GM23338 (cell line): ENCODE measurements at regions not wholly inside any gene's neighbourhood (a gene's known extent, or its start where the extent isn't known, plus 50 kb on each side); places are given as distances from the start of the nearest gene placed in this dataset.

Experiments used
- ATAC-seq: fragments of 200-7000 bp; cut with Tn5 transposase; 3 replicates; pipeline ENCODE4 v1.9.1; 2020
- DNase-seq: peaks from one replicate; pipeline ENCODE4 v3.0.0-alpha.2; 2015; ENCODE audit warnings: low spot score
- H2AFZ ChIP-seq: fragments of 200-600 bp; sonication (generic); 2 replicates; pipeline ENCODE4 v1.8.0; 2016; ENCODE audit warnings: antibody characterized with exemption, mild to moderate bottlenecking, moderate library complexity
- H3F3A ChIP-seq: fragments of 200-600 bp; sonication (generic); replicated peaks from 2 replicates; pipeline ENCODE4 v1.8.0; 2017; ENCODE audit warnings: antibody characterized with exemption, mixed run types, low read depth
- H3K27ac ChIP-seq: fragments of 200-600 bp; sonication (generic); 2 replicates; pipeline ENCODE4 v1.6.1; 2016; ENCODE audit warnings: low read depth
- H3K27me3 ChIP-seq: fragments of 200-600 bp; sonication (generic); 2 replicates; pipeline ENCODE4 v1.8.0; 2016; ENCODE audit warnings: mild to moderate bottlenecking, mixed run types, moderate library complexity; ENCODE audit not compliant: insufficient read depth
- H3K36me3 ChIP-seq: fragments of 200-600 bp; sonication (generic); 2 replicates; pipeline ENCODE4 v1.8.0; 2016; ENCODE audit warnings: mild to moderate bottlenecking; ENCODE audit not compliant: insufficient read depth
- H3K4me1 ChIP-seq: fragments of 200-600 bp; sonication (generic); 2 replicates; pipeline ENCODE4 v1.8.0; 2016; ENCODE audit warnings: mild to moderate bottlenecking, moderate library complexity; ENCODE audit not compliant: insufficient read depth
- H3K4me2 ChIP-seq: fragments of 200-600 bp; sonication (generic); 2 replicates; pipeline ENCODE4 v1.7.1; 2017; ENCODE audit warnings: mixed run types
- H3K4me3 ChIP-seq: fragments of 200-600 bp; sonication (generic); 2 replicates; pipeline ENCODE4 v1.6.1; 2016; ENCODE audit warnings: mixed run types
- H3K79me2 ChIP-seq: fragments of 200-600 bp; sonication (generic); replicated peaks from 2 replicates; pipeline ENCODE4 v1.8.0; 2017; ENCODE audit warnings: mild to moderate bottlenecking; ENCODE audit not compliant: insufficient read depth
- H3K9me2 ChIP-seq: fragments of 200-600 bp; sonication (generic); 2 replicates; pipeline ENCODE4 v1.8.0; 2017; ENCODE audit not compliant: insufficient read depth
- H4K20me1 ChIP-seq: fragments of 200-600 bp; sonication (generic); replicated peaks from 2 replicates; pipeline ENCODE4 v1.8.0; 2017; ENCODE audit warnings: mild to moderate bottlenecking; ENCODE audit not compliant: insufficient read depth
- H3K27ac Mint-ChIP-seq: 2 replicates; pipeline ENCODE4 v1.8.0; 2020; ENCODE audit warnings: inconsistent platforms, mild to moderate bottlenecking, moderate library complexity, mixed read lengths
- H3K27me3 Mint-ChIP-seq: 3 replicates; pipeline ENCODE4 v1.8.0; 2022; ENCODE audit warnings: low read depth, mild to moderate bottlenecking, moderate library complexity, mixed read lengths, inconsistent platforms; ENCODE audit not compliant: insufficient read depth, poor library complexity
- H3K36me3 Mint-ChIP-seq: 3 replicates; pipeline ENCODE4 v1.8.0; 2021; ENCODE audit warnings: low read depth, mild to moderate bottlenecking, inconsistent platforms, moderate library complexity, mixed read lengths
- H3K4me1 Mint-ChIP-seq: 3 replicates; pipeline ENCODE4 v1.8.0; 2020; ENCODE audit warnings: mild to moderate bottlenecking, inconsistent platforms, mixed read lengths
- H3K4me3 Mint-ChIP-seq: 3 replicates; pipeline ENCODE4 v1.8.0; 2021; ENCODE audit warnings: moderate library complexity, mild to moderate bottlenecking, inconsistent platforms, mixed read lengths
- H3K9me3 Mint-ChIP-seq: 3 replicates; pipeline ENCODE4 v1.8.0; 2020; ENCODE audit warnings: moderate library complexity, mild to moderate bottlenecking, inconsistent platforms, mixed read lengths
- CREB1 ChIP-seq: fragments of 250-450 bp; sonication (Bioruptor Pico); IDR thresholded peaks from 2 replicates; pipeline ENCODE4 v1.5.0; 2020; ENCODE audit warnings: low read depth, mild to moderate bottlenecking, moderate library complexity
- CTCF ChIP-seq, 2 experiments: fragments of 200-600 bp in 1 of 2; sonication (generic) in 1 of 2; conservative IDR thresholded peaks; 2 replicates each; pipeline versions ENCODE4 v1.5.1 to v1.6.1; 2016 to 2017; ENCODE audit warnings: antibody characterized with exemption in 2 of 2, low read depth in 2 of 2, mild to moderate bottlenecking in 2 of 2, moderate library complexity in 1 of 2
- ETS1 ChIP-seq: IDR thresholded peaks from 2 replicates; pipeline ENCODE4 v1.6.1; 2016; ENCODE audit warnings: antibody characterized with exemption
- EZH2 ChIP-seq: fragments of 200-600 bp; sonication (generic); IDR thresholded peaks from one replicate; pipeline ENCODE4 v1.8.0; 2017; ENCODE audit warnings: antibody characterized with exemption, mild to moderate bottlenecking, low read depth; ENCODE audit not compliant: unreplicated experiment
- JUNB ChIP-seq: IDR thresholded peaks from one replicate; pipeline ENCODE4 v1.6.1; 2016; ENCODE audit warnings: antibody characterized with exemption; ENCODE audit not compliant: unreplicated experiment
- NANOG ChIP-seq: IDR thresholded peaks from 2 replicates; pipeline ENCODE4 v1.6.1; 2016; ENCODE audit warnings: antibody characterized with exemption, borderline replicate concordance
- POLR2AphosphoS5 ChIP-seq: IDR thresholded peaks from 2 replicates; pipeline ENCODE4 v1.6.1; 2016; ENCODE audit warnings: antibody characterized with exemption, low read depth
- ZNF331 ChIP-seq: fragments of 250-450 bp; sonication (Bioruptor Pico); IDR thresholded peaks from 2 replicates; pipeline ENCODE4 v1.5.0; 2020; ENCODE audit warnings: low read depth, mild to moderate bottlenecking, moderate library complexity
- ZNF462 ChIP-seq: fragments of 250-450 bp; sonication (Bioruptor Pico); IDR thresholded peaks from 2 replicates; pipeline ENCODE4 v1.5.0; 2020; ENCODE audit warnings: mild to moderate bottlenecking, moderate library complexity

- ATAC-seq (no peak), DNase-seq (no peak)
- H2AFZ ChIP-seq = no peak overlapping the region
- Mint-ChIP-seq H3K27ac (no peak overlapping the region), H3K4me1 (peaks cover 8% of the 10 kb centered on the region; the same call in 2 of the 3 replicates), H3K27me3 (peaks cover 2% of the 10 kb centered on the region), H3K4me3 (no peak overlapping the region), H3K36me3 (no peaks in the 10 kb centered on the region), H3K9me3 (peaks cover 3% of the 10 kb centered on the region; the same call in 1 of the 3 replicates)
- no peaks in the 10 kb centered on the region for H4K20me1 ChIP-seq
- H3F3A ChIP-seq = no peaks in the 10 kb centered on the region
- H3K4me2 ChIP-seq = no peak overlapping the region
- H3K36me3 ChIP-seq = no peaks in the 10 kb centered on the region
- H3K9me2 ChIP-seq = no peaks in the 10 kb centered on the region
- H3K4me3 ChIP-seq = no peak overlapping the region
- TF ChIP-seq EZH2 (no peak), CTCF (conservative IDR thresholded peaks at IDR 0.05; ENCODE audit: low read depth in 2 of 2) (no peak), ZNF331 (CRISPR knock-in tag) (no peak), CREB1 (CRISPR knock-in tag) (no peak), ETS1 (no peak)
- no peaks in the 10 kb centered on the region for H3K4me1 ChIP-seq
- H3K27ac ChIP-seq = no peak overlapping the region
- H3K79me2 ChIP-seq = no peaks in the 10 kb centered on the region
- no peaks in the 10 kb centered on the region for H3K27me3 ChIP-seq
Measured at GRCh38 chr4:24703298-24703697, 92.1 kb upstream of the SOD3 start.

GRCh38 chr4:24704149-24704548, 91.2 kb upstream of the SOD3 start:
- DNase-seq (peak; percentile 41), ATAC-seq (peak; percentile 93)
- no peak overlapping the region for H3K27ac Mint-ChIP-seq
- TF ChIP-seq ZNF462 (CRISPR knock-in tag) (no peak), CREB1 (CRISPR knock-in tag) (no peak), JUNB (no peak), ZNF331 (CRISPR knock-in tag) (no peak), EZH2 (no peak), NANOG (no peak), ETS1 (no peak), POLR2AphosphoS5 (no peak)

More at GRCh38 chr4:24704149-24704548, 91.2 kb upstream of the SOD3 start:
- H3K27ac ChIP-seq = no peak overlapping the region
- 0 out of 3 replicates have a peak, but pooled peaks cover 2% of the 10 kb centered on the region for H3K36me3 Mint-ChIP-seq
- peaks cover 2% of the 10 kb centered on the region for H3K27me3 Mint-ChIP-seq
- no peaks in the 10 kb centered on the region for H4K20me1 ChIP-seq
- no peaks in the 10 kb centered on the region for H3K27me3 ChIP-seq
- H3K4me1 ChIP-seq = no peaks in the 10 kb centered on the region
- H2AFZ ChIP-seq = peak overlapping the region; percentile 66; the same call in 1 of the 2 replicates
- H3K4me1 Mint-ChIP-seq = peaks cover 8% of the 10 kb centered on the region; the same call in 2 of the 3 replicates
- H3K4me3 ChIP-seq = no peak overlapping the region
- H3F3A ChIP-seq = no peaks in the 10 kb centered on the region
- no peak overlapping the region for H3K4me2 ChIP-seq
- H3K4me3 Mint-ChIP-seq = no peak overlapping the region
- H3K36me3 ChIP-seq = no peaks in the 10 kb centered on the region
- no peaks in the 10 kb centered on the region for H3K9me2 ChIP-seq
- peaks cover 3% of the 10 kb centered on the region; the same call in 1 of the 3 replicates for H3K9me3 Mint-ChIP-seq
- no peaks in the 10 kb centered on the region for H3K79me2 ChIP-seq
